ENCODE measurements at regions not wholly inside any gene's neighbourhood (a gene's known extent, or its start where the extent isn't known, plus 50 kb on each side); places are given as distances from the start of the nearest gene placed in this dataset.
"Not testable (repeated sequence)": the region's sequence is repeated elsewhere in the genome, so short reads cannot be mapped to it uniquely, and the experiment has no call there.

DNA sequence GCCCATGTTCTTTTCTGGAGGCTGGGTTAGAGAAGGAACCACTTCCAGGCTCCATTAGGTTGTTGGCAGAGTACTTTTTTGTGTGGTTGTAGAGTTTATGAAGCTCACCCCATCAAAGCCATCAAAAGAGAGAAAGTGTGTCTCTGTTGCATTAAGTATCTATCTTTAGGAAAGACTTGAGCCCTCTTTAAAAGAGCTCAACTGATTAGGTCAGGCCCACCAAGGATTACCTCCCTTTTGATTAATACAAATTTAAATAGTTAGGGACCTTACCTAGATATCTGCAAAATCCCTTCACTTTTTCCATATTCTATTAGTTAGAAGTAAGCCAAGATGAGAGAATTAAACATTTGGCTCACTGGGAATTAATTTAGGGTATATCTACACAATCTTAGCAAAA, 460.4 kb downstream of the PPARGC1A start:
- Mint-ChIP-seq H3K27ac (no peak overlapping the region), H3K4me1 (ENCODE audit: low read depth) (no peaks in the 10 kb centered on the region), H3K36me3 (ENCODE audit: low read depth) (no peaks in the 10 kb centered on the region), H3K4me3 (no peak overlapping the region), H3K9me3 (peaks cover 8% of the 10 kb centered on the region), H3K27me3 (no peaks in the 10 kb centered on the region)

DNA sequence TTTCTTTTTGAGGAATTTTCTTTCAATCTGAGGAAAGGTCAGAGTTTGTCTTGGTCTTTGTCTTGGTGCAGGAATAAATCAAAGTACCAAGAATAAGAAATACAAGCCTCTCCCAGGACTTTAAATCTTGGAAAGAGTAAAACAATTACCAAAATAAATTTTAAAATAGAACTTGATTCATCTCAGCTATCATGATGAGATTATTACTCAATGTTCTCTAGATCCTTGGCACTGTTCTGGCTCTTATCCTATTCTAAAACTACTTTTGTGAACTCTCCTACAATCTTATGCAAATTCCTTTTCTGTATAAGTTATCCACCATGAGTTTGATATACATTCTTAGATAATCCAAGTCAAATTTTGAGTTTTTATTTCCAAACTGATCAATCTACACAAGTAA, 464.3 kb downstream of the PPARGC1A start:
- H3K36me3 Mint-ChIP-seq (ENCODE audit: low read depth) = no peaks in the 10 kb centered on the region

DNA sequence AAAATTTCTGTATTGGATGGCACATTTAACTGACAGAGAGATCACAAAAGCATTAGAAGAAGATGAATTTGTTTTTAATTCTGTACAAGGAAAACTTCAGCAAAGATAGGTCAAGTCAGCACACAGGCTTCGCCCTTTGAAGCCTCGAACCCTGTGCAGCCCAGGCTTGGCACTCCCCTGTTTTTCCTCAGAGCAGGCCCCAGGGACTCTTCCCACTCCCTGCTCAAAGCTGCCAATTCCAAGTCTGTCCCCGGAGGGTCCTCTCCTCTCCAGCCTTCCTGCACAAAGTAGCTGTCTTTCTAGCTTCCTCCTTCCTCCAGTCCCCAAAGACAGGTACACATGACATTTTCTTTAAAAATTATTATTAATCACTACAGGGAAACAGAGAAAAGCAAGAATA, 466.3 kb downstream of the PPARGC1A start:
- Mint-ChIP-seq H3K27me3 (no peaks in the 10 kb centered on the region), H3K4me3 (no peak overlapping the region), H3K4me1 (ENCODE audit: low read depth) (no peaks in the 10 kb centered on the region), H3K9me3 (peaks cover 12% of the 10 kb centered on the region), H3K27ac (no peak overlapping the region), H3K36me3 (ENCODE audit: low read depth) (no peaks in the 10 kb centered on the region)

More for the DNA sequence above, 464.3 kb downstream of the PPARGC1A start:
- H3K4me3 Mint-ChIP-seq = no peak overlapping the region
- H3K27me3 Mint-ChIP-seq = no peaks in the 10 kb centered on the region
- H3K27ac Mint-ChIP-seq = no peak overlapping the region
- no peaks in the 10 kb centered on the region for H3K4me1 Mint-ChIP-seq (ENCODE audit: low read depth)
- H3K9me3 Mint-ChIP-seq = peaks cover 9% of the 10 kb centered on the region

DNA sequence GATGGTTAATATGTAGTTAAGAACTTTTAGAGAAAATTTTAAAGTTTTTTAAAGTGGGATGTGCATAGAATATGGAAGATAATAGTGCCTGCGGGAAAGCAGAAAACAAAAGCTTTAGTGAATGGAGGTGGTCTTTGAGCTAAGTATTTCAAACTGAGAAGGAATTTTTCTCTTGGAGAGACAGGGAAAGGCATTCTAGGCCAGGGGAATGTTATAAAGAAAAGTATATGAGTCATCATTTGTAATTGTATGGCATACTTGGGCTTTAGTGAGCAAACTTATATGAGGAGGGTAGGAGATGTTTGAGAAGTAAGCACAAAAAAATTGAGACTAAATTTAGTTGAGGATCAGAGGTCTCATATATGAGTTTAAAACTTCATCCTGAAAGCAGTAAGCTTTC, 467.0 kb downstream of the PPARGC1A start:
- H3K27me3 Mint-ChIP-seq = no peaks in the 10 kb centered on the region
- H3K4me1 Mint-ChIP-seq (ENCODE audit: low read depth) = no peaks in the 10 kb centered on the region
- H3K36me3 Mint-ChIP-seq (ENCODE audit: low read depth) = no peaks in the 10 kb centered on the region
- no peak overlapping the region for H3K4me3 Mint-ChIP-seq
- no peak overlapping the region for H3K27ac Mint-ChIP-seq
- peaks cover 12% of the 10 kb centered on the region for H3K9me3 Mint-ChIP-seq

DNA sequence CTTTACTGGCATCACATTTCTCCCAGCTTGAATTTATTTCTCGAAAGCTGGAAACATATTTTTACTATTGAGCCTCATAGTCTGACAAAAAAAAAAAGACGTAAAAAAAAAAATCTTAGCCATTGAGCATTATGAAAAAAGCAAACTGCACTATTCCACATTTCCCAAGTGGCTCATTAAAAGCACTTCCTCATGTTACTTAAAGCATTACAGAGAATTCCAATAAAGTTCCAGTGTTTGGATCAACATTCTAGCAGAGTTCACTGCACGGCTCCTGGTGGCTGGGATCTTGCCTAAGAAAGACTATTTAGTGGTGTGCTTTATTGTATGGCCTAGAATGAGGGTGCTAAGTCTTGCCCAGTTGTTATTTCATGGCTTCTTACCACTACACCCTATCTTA, 476.2 kb downstream of the PPARGC1A start:
- Mint-ChIP-seq H3K4me3 (no peak overlapping the region), H3K27ac (no peak overlapping the region)

DNA sequence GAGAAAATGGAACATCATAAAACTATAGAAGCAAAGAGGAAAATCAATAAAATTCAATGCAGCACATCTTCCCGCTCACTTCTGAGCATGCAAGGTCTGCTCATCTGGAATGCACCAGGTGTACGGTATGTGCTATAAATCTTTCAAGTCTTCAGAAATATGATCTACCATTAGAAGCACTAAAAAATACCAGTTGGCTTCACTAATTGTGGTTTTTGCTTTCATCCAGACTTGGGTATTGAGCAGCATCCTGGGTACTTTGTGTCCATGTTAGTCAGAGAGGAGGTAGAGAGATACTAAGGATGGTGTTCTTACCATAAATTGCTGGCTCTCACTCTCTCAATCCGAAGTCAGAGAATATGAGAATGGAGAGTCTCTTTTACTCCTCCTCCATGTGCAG, 477.1 kb downstream of the PPARGC1A start:
- Mint-ChIP-seq H3K27ac (no peak overlapping the region), H3K4me3 (no peak overlapping the region), H3K9me3 (peaks cover 1% of the 10 kb centered on the region), H3K36me3 (ENCODE audit: low read depth) (no peaks in the 10 kb centered on the region), H3K27me3 (no peaks in the 10 kb centered on the region), H3K4me1 (ENCODE audit: low read depth) (peaks cover 4% of the 10 kb centered on the region)

More for the DNA sequence above, 476.2 kb downstream of the PPARGC1A start:
- H3K9me3 Mint-ChIP-seq = no peaks in the 10 kb centered on the region
- no peaks in the 10 kb centered on the region for H3K36me3 Mint-ChIP-seq (ENCODE audit: low read depth)
- H3K4me1 Mint-ChIP-seq (ENCODE audit: low read depth) = peaks cover 4% of the 10 kb centered on the region
- H3K27me3 Mint-ChIP-seq = no peaks in the 10 kb centered on the region

DNA sequence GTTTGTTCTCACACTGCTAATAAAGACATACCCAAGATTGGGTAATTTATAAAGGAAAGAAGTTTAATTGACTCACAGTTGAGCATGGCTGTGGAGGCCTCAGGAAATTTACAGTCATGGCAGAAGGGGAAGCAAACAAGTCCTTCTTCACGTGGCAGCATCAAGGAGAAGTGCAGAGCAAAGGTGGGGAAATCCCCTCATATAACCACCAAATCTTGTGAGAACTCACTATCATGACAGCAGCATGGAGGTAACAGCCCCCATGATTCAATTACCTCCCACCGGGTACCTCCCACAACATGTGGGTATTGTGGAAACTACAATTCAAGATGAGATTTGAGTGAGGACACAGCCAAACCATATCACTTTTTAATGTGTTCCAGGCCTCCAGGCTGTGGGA, 480.9 kb downstream of the PPARGC1A start:
- H3K36me3 Mint-ChIP-seq (ENCODE audit: low read depth); H3K9me3 Mint-ChIP-seq; H3K27me3 Mint-ChIP-seq; H3K4me3 Mint-ChIP-seq; H3K4me1 Mint-ChIP-seq (ENCODE audit: low read depth); H3K27ac Mint-ChIP-seq: not testable (repeated sequence)

DNA sequence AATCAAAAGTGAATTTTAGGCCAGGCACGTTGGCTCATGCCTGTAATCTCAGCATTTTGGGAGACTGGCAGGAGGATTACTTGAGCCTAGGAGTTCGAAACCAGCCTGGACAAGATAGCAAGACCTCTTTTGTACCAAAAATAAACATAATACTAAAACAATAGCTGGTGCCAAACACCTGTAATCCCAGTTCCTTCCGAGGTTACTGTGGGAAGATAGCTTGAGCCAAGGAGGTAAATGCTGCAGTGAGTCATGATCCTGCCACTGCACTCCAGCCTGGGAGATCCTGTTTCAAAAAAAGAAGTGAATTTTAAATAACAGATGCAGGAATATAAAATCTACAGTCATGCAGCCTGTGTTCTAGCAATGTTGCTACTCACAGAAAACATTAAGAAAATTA, 488.3 kb downstream of the PPARGC1A start:
- no peak overlapping the region for H3K27ac Mint-ChIP-seq
- H3K9me3 Mint-ChIP-seq = peaks cover 8% of the 10 kb centered on the region
- no peaks in the 10 kb centered on the region for H3K36me3 Mint-ChIP-seq (ENCODE audit: low read depth)
- H3K4me3 Mint-ChIP-seq = no peak overlapping the region
- no peaks in the 10 kb centered on the region for H3K27me3 Mint-ChIP-seq
- H3K4me1 Mint-ChIP-seq (ENCODE audit: low read depth) = no peaks in the 10 kb centered on the region

DNA sequence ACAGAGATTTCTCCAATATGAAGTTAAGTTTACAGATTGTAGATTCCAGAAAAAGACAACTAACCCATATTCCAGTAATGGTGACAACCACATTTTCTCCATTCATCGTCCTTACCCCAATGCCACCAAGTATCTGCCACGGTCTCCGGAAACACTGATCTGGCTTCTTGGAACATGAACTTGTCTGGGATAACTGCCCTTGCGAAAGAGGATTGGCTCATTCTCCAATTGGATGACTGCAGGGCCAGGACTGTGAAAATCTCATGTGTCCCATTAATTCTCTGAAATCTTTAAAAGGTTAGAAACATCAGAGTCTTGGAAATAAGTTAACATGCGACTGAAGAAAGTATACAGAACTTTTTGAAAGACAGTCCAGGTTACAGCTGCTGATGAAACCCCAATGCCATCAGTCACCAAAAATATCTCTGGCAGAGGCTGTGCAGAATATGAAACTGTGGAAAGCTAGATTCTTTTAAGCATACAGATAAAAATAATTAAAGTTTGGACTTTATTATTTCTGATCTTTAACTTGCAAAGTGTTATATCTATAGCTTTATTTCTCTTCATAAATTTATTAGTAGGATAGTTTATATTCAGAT, 496.9 kb downstream of the PPARGC1A start:
- Mint-ChIP-seq H3K27me3 (no peaks in the 10 kb centered on the region), H3K36me3 (ENCODE audit: low read depth) (no peaks in the 10 kb centered on the region), H3K9me3 (peaks cover 19% of the 10 kb centered on the region), H3K4me3 (no peak overlapping the region), H3K4me1 (ENCODE audit: low read depth) (no peaks in the 10 kb centered on the region), H3K27ac (no peak overlapping the region)

DNA sequence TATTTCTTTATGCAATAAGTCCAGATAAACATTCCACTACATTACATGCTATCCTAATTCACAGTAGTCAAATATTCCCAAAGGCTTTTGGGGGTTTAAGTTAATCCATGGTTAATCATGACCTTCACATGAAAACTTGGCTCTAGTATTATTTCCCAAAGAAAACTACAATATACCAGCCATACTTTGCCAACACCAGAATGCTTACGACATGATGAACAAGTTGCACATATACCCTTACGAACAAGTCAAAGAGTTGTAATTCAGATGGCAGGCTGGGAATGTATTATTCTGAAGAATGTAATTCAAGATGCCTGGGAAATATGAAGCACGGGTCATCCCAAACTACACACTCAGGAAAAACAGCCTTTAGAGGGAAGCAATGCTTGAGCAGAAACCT, 499.6 kb downstream of the PPARGC1A start:
- Mint-ChIP-seq H3K36me3 (ENCODE audit: low read depth) (no peaks in the 10 kb centered on the region), H3K27ac (no peak overlapping the region), H3K9me3 (peaks cover 15% of the 10 kb centered on the region), H3K4me3 (no peak overlapping the region), H3K4me1 (ENCODE audit: low read depth) (no peaks in the 10 kb centered on the region), H3K27me3 (no peaks in the 10 kb centered on the region)

DNA sequence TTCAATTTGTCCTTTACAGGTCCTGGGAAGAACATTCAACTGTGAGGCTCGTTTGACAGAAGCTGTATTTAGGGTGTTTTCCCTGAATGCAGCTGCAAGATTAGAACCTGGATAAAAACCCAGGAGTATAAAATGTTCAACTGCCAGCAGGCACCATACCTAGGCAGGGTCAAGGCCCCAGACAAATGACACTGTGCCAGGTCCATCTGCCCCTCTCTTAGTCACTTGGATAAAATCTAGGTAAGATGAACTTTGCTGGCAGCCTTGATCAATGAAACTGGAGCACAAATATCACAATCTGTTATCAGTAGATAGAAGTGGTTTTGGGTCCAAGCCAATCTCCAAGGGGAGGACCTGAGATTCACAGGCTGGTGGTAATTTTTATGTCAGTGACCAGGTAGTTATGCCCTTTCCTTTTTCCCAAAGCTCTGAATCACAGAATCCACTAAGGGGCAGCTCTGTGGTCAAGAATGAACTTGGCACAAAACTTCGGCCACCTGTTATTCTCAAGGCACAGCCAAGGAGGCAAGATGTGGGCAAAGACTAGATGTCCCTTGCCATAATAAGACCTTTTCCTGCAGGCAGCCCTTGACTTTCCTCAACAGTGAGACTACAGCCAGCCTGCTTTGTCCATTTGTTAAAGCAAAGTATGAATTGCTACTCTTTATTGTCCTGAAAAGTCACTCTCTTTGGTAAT, 501.0 kb downstream of the PPARGC1A start:
- no peaks in the 10 kb centered on the region for H3K27me3 Mint-ChIP-seq
- H3K4me1 Mint-ChIP-seq (ENCODE audit: low read depth) = no peaks in the 10 kb centered on the region
- H3K4me3 Mint-ChIP-seq = no peak overlapping the region
- H3K9me3 Mint-ChIP-seq = peaks cover 9% of the 10 kb centered on the region
- H3K27ac Mint-ChIP-seq = no peak overlapping the region
- no peaks in the 10 kb centered on the region for H3K36me3 Mint-ChIP-seq (ENCODE audit: low read depth)

DNA sequence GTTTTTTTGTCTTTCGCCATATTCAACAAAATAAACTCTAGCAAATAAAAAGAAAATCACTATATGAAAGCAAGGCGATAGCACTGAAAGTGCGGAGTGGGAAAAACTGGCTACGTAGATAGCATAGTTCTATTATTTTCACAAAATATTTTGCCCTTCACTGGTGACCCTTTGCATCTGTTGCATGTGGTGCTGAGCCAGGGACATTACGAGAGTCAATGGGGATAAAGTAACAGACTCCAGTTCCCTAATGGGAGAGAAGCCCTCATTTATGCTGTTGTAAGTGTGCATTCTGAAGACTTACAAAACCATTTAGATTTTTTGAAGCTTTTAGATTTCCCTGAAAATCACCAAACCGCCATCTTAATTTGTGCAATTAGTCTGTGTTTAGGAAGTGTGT, 501.6 kb downstream of the PPARGC1A start:
- Mint-ChIP-seq H3K4me1 (ENCODE audit: low read depth) (no peaks in the 10 kb centered on the region), H3K27me3 (no peaks in the 10 kb centered on the region), H3K27ac (no peak overlapping the region), H3K9me3 (peaks cover 9% of the 10 kb centered on the region), H3K4me3 (no peak overlapping the region), H3K36me3 (ENCODE audit: low read depth) (no peaks in the 10 kb centered on the region)

DNA sequence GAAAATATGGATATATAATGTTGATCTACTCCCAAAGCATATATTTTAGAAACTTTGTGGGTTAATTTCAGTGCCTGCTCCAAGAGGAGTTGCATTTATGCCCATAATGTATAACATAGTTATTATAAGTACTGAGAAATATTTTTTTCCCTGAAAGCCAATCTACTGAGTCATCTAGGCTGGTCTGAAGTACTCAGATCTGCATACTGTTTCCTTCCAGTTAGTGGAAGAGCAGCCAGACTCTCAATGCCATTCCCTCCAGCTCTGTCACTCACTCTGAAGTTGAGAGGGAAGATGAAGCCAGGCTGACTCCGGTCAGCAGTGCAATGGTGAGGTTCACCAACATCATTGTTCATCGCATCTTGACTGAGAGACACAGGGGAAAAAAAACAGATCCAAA, 505.1 kb downstream of the PPARGC1A start:
- no peaks in the 10 kb centered on the region for H3K36me3 Mint-ChIP-seq (ENCODE audit: low read depth)
- no peak overlapping the region for H3K4me3 Mint-ChIP-seq
- H3K27me3 Mint-ChIP-seq = no peaks in the 10 kb centered on the region
- H3K27ac Mint-ChIP-seq = no peak overlapping the region
- no peaks in the 10 kb centered on the region for H3K4me1 Mint-ChIP-seq (ENCODE audit: low read depth)
- peaks cover 5% of the 10 kb centered on the region for H3K9me3 Mint-ChIP-seq

DNA sequence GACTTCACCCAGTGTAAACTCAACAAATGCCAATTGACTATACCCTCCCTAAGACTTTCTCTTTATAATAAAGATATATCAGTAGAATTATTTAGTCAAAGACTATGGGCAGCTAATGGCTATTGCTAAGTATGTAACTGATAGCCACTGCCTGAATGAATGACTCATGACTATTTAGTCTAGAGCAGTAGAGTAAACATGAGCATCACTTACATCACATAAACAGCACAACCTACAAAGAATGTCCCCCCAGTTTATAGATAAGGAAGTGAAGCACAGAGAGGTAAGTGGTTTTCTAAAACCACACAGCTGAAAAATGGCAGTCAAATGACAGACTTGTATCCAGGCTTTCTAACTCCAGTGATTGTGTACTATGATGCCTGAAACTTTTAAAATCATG, 507.0 kb downstream of the PPARGC1A start:
- Mint-ChIP-seq H3K36me3 (ENCODE audit: low read depth) (no peaks in the 10 kb centered on the region), H3K9me3 (peaks cover 5% of the 10 kb centered on the region), H3K27ac (no peak overlapping the region), H3K27me3 (no peaks in the 10 kb centered on the region), H3K4me3 (no peak overlapping the region), H3K4me1 (ENCODE audit: low read depth) (no peaks in the 10 kb centered on the region)

DNA sequence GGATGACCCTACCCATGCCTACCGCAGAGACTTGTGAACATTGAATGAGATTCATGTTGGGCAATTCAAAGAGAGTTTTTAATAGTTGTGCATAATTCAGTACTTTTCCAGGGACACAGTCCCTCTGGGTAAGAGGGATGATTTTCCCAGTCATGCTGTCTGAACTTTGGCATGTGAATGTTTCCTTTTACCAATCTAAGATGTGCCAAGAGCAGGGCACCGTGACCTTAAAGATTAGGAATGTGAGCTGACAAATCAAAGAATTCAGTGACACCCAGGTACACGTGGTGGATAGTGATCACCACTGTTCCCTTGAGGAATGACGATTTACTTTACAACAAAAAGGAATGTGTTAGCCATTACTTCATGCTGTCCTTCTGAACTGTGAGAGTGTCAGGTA, 515.6 kb downstream of the PPARGC1A start:
- H3K4me3 Mint-ChIP-seq = no peak overlapping the region
- H3K4me1 Mint-ChIP-seq (ENCODE audit: low read depth) = no peaks in the 10 kb centered on the region
- no peaks in the 10 kb centered on the region for H3K27me3 Mint-ChIP-seq
- H3K36me3 Mint-ChIP-seq (ENCODE audit: low read depth) = no peaks in the 10 kb centered on the region
- H3K27ac Mint-ChIP-seq = no peak overlapping the region
- H3K9me3 Mint-ChIP-seq = peaks cover 4% of the 10 kb centered on the region

DNA sequence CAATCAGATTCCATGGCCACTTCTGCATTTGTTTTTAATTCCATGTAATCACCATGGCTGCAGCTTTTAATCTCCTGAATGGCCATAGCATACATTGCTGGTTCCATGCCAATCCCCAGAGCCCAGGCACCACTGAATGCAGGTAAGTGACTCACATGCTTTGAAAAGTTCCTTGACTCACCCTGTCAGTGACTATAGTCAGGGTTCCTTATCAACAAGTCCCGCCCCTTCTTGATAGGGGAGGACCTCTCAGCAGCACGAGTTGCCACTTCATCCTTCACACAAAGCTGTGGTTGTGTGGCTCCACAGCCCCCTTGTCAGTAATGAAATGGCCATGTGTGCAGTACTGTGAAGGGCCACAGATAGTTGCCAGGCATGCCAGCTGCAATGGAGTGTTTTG, 516.6 kb downstream of the PPARGC1A start:
- no peak overlapping the region for H3K27ac Mint-ChIP-seq
- no peaks in the 10 kb centered on the region for H3K4me1 Mint-ChIP-seq (ENCODE audit: low read depth)
- H3K4me3 Mint-ChIP-seq = no peak overlapping the region
- no peaks in the 10 kb centered on the region for H3K36me3 Mint-ChIP-seq (ENCODE audit: low read depth)
- no peaks in the 10 kb centered on the region for H3K27me3 Mint-ChIP-seq
- peaks cover 4% of the 10 kb centered on the region for H3K9me3 Mint-ChIP-seq

Data from stimulated activated naive CD8-positive, alpha-beta T cell treated with anti-CD3 and anti-CD28 coated beads, Interleukin-15, Interleukin-2, amounts not matched to agents 100 ng/mL and 50 ng/mL, for 24 hours (primary cell).